Upper lobe of right lung (tissue), 1 donor: ENCODE measurements at regions not wholly inside any gene's neighbourhood (a gene's known extent, or its start where the extent isn't known, plus 50 kb on each side); places are given as distances from the start of the nearest gene placed in this dataset.

Experiments
- ATAC-seq: fragments of 200-7000 bp; cut with Tn5 transposase; one replicate; pipeline ENCODE4 v1.9.1; 2020; ENCODE audit warnings: mild to moderate bottlenecking, moderate library complexity
- DNase-seq: peaks from one replicate; pipeline ENCODE4 v3.0.0-alpha.2; 2020
- H3K27ac ChIP-seq: fragments of 200-600 bp; one replicate; pipeline ENCODE4 v1.8.0; 2022
- H3K27me3 ChIP-seq: fragments of 200-600 bp; one replicate; pipeline ENCODE4 v1.8.0; 2022; ENCODE audit warnings: mild to moderate bottlenecking
- H3K36me3 ChIP-seq: fragments of 200-600 bp; one replicate; pipeline ENCODE4 v1.8.0; 2022
- H3K4me1 ChIP-seq: fragments of 200-600 bp; one replicate; pipeline ENCODE4 v1.8.0; 2022
- H3K4me3 ChIP-seq: fragments of 200-600 bp; one replicate; pipeline ENCODE4 v1.8.0; 2022; ENCODE audit warnings: mild to moderate bottlenecking
- H3K9me3 ChIP-seq: fragments of 200-600 bp; one replicate; pipeline ENCODE4 v1.8.0; 2022
- intact Hi-C: fragments of 100-400 bp; cut with DNase I; formaldehyde crosslinking; loops from one replicate; pipeline ENCODE4 v1.11.0; 2022
- TF ChIP-seq, protein P1 (sequence below): fragments of 200-600 bp; IDR thresholded peaks from one replicate; pipeline ENCODE4 v1.8.0; 2022; ENCODE audit warnings: antibody characterized with exemption
- donor health status: DM: no; HTN: yes; CAD: no; lungs with severe emphysema.

DNA sequence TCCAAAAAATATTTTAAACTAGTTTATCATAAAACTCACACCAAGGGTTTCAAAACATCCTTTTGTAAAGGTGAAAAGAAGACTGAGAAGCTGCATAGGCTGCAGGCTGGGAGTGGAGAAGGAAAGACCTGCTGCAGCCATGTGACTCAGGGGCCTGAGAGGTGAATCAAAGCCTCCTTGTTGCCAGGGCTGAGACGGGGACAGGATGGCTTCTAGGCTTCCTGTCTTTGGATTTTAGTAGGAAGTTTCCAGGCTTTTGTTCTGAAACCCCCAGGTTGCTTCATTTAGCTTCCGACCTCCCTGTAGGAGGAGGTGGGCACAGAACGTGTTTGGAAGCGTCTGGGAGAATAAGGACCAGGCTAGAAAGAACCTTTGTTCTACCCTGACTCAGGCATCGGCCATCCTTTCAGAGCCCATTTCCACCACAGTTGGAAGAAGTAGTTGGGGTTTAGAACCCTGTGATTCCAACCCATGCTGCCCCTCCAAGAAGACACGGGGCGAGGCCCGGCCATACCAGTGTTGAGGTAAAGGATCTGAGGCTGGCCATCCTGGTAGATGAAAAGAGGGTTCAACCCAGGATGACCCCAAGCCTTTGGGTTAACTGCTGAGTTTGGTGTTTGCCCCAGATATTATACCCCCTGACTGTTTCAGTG is 122.4 kb downstream of the SLC25A47 start:
- intact Hi-C loops, result no loop called here
- Histone ChIP-seq H3K27ac (no peak overlapping the region), H3K9me3 (no peaks in the 10 kb centered on the region), H3K4me3 (no peak overlapping the region), H3K4me1 (peaks cover 8% of the 10 kb centered on the region), H3K27me3 (no peaks in the 10 kb centered on the region), H3K36me3 (no peaks in the 10 kb centered on the region)
- no peak for ATAC-seq
- TF ChIP-seq, protein P1, sequence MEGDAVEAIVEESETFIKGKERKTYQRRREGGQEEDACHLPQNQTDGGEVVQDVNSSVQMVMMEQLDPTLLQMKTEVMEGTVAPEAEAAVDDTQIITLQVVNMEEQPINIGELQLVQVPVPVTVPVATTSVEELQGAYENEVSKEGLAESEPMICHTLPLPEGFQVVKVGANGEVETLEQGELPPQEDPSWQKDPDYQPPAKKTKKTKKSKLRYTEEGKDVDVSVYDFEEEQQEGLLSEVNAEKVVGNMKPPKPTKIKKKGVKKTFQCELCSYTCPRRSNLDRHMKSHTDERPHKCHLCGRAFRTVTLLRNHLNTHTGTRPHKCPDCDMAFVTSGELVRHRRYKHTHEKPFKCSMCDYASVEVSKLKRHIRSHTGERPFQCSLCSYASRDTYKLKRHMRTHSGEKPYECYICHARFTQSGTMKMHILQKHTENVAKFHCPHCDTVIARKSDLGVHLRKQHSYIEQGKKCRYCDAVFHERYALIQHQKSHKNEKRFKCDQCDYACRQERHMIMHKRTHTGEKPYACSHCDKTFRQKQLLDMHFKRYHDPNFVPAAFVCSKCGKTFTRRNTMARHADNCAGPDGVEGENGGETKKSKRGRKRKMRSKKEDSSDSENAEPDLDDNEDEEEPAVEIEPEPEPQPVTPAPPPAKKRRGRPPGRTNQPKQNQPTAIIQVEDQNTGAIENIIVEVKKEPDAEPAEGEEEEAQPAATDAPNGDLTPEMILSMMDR, result no peak
- DNase-seq, result no peak

DNA sequence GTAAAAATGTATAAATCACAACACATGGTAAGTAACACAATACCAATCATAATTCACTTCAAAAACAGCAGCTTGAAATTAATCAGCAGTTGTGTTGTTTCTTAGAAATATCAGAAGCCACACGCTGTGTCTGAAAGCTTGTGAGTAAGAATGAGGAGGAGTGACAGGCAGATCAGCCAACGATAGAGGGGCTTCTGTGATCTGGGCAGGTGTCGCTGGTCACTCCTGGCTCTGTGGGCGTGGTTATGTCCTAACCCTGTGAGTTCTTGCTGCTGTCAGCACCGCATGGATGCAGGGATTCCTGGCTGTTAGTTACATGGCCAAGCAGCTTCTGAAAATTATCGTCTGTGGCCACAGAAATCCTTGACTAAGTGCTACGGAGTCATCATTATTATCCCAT is 123.4 kb downstream of the SLC25A47 start:
- Histone ChIP-seq H3K27ac (no peak overlapping the region), H3K36me3 (no peaks in the 10 kb centered on the region), H3K27me3 (no peaks in the 10 kb centered on the region), H3K4me3 (no peak overlapping the region), H3K9me3 (no peaks in the 10 kb centered on the region), H3K4me1 (peaks cover 5% of the 10 kb centered on the region)
- TF ChIP-seq, protein P1, result no peak
- intact Hi-C loops, result no loop called here
- DNase-seq (no peak), ATAC-seq (no peak)

DNA sequence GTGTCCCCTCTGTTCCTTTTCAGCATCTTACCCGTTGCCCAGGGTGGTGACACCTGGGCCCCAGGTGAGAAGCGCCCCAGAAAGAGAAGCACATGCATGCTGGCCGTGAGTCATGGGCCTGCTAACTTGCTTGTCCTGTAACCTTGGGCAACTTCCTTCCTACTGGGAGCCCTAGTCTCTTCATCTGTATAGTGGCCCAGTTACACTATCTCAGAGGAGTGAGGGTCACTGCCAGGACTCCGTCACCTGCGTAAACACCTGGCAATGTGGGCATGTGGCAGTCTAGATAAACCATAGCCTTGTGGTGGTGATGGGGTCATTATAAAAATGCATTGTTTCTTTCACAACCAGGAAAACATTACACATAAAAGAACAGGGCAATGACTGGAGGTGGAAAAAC is 125.2 kb downstream of the SLC25A47 start:
- DNase-seq (no peak), ATAC-seq (no peak)
- TF ChIP-seq, protein P1, result no peak
- H3K27ac ChIP-seq, result no peak overlapping the region
- intact Hi-C loops, result no loop called here
- H3K9me3 ChIP-seq, result no peaks in the 10 kb centered on the region
- no peak overlapping the region for H3K4me3 ChIP-seq
- no peaks in the 10 kb centered on the region for H3K27me3 ChIP-seq
- H3K4me1 ChIP-seq, result no peaks in the 10 kb centered on the region
- no peaks in the 10 kb centered on the region for H3K36me3 ChIP-seq

DNA sequence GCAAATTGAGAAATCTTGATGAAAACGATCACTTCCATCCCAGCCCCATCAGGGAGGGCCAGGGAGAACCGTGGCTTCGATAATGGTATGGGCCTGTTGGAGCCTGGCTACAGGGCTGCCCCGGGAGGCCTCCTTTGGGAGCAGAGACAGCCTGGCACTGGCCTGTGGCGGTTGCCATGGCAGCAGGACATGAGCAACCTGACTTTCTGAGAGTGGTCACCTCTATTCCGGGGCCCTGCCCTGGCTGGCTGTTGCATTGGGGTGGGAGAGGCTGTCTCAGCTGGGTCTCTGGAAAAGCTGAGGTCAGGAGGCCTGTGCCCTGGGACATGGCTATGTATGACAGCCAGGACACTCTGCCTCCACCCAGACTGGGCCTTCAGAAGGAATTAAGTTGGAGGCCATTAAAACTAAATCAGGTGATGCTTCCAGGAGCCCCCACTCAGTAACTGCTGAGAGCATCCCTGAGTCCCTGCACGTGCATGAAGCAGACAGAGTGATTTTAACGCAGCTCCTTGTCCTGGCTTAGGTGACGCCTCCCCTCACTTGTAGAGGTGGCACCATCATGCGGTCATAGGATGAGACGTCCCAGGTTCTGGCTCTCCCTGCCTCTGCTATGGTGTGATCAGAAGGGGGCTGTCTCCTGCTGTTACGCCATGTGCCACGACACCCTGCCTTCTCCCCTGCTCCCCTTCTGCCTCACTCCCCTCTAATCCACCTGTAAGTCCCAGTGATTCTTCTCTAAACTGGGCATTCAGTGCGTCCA is 126.3 kb downstream of the SLC25A47 start:
- DNase-seq (no peak), ATAC-seq (no peak)
- Histone ChIP-seq H3K9me3 (no peaks in the 10 kb centered on the region), H3K4me1 (no peaks in the 10 kb centered on the region), H3K27me3 (no peaks in the 10 kb centered on the region), H3K27ac (no peak overlapping the region), H3K36me3 (no peaks in the 10 kb centered on the region), H3K4me3 (no peak overlapping the region)
- intact Hi-C loops, result no loop called here
- TF ChIP-seq, protein P1, result no peak

DNA sequence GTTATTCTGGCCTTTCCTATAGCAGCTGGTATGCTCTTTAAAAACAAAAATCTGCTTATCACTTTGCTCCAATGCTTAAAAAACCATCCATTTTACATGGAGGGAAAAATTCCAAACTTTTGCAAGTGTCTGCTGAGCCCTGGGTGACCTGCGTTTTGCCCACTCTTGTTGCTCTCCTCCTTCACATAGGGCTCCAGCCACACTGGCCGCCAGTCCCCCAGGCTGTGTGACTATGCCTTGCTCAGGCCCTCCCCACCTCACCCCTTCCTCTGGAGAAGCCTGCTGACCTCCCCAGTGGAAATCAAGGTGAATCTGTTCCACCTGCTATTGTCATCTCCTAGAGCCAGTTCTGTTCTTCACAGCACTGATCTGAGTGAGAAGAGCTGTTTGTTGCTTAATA is 126.9 kb downstream of the SLC25A47 start:
- ATAC-seq (no peak), DNase-seq (no peak)
- Histone ChIP-seq H3K27ac (no peak overlapping the region), H3K27me3 (no peaks in the 10 kb centered on the region), H3K4me3 (no peak overlapping the region), H3K36me3 (no peaks in the 10 kb centered on the region), H3K9me3 (no peaks in the 10 kb centered on the region), H3K4me1 (no peaks in the 10 kb centered on the region)
- TF ChIP-seq, protein P1, result no peak
- intact Hi-C loops, result no loop called here
